GM19468 (cell line): ENCODE measurements at regions not wholly inside any gene's neighbourhood (a gene's known extent, or its start where the extent isn't known, plus 50 kb on each side); places are given as distances from the start of the nearest gene placed in this dataset.

Experiments
- ATAC-seq: cut with Tn5 transposase; IDR thresholded peaks from one replicate; pipeline ENCODE4 v1.9.1; 2021; ENCODE audit warnings: mild to moderate bottlenecking, moderate library complexity, moderate number of reproducible peaks; ENCODE audit not compliant: unreplicated experiment; ENCODE audit errors: extremely low read depth

DNA sequence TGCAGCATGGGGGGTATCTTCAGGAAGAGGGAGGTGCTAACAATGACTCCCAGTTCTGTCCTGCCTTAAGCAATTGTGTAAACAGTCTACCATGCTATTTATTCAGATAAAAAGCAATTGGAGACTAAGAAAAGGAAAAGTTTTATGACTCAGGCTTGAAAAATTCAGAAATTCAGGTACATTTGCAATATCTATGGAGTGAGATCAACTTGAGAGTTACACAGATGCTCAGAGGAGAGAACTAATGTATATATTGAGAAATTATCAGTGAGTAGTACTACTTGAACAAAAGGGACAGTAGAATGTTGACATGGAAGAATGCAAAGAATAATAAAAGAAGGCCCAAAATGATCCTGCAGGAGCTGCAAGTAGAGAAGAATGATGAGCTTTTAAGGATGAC lies 277.6 kb upstream of the DACH1 start:
- no peak for ATAC-seq

DNA sequence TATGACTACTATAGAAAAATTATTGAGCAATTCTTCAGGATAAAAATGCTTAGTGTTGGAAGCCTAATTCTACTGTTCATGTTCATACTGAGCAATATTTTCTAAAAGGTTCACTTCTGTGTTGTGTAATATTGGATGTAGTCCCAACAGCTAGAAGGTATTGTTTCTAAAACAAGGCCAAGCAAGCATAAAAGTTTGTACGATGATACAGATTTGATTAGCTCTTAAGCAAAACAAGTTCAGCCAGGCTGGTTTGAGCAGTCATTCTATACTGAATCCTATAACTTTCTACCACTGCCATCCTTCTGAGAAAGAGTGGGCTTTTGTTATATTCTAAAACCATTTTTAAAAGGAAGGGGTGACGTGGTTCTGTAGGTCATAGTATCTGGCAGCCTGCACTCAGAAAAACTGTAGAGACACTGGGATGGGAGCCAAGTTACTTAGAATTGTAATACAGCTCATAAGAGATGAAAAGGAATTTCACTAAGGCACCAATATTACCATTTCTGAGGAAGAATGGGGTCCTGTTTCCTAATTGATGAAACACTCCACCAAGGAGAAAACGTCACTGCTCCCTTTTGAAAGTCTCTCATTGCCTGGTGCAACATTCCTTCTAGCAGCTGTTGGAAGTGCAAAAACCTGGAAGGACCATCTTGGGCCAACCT lies 275.0 kb upstream of the DACH1 start:
- ATAC-seq: no peak

DNA sequence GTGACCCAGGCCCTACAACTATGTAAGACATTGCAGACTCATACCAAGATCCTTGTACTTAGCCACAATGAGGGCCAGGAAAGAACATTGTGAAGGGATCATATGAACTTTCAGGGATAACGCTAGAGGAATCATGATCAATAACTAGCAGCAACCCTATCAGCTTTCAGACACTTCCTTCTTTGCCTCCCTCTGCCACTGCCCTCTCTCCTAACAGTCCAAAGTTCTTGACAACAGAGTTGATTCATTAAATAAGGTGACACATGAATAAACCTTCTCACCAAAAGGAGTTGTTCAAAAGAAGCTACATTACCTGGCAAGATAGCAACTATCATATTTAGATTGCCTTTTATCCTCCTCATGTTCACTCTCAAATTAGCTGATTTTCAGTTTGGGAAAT lies 272.2 kb upstream of the DACH1 start:
- ATAC-seq: no peak

DNA sequence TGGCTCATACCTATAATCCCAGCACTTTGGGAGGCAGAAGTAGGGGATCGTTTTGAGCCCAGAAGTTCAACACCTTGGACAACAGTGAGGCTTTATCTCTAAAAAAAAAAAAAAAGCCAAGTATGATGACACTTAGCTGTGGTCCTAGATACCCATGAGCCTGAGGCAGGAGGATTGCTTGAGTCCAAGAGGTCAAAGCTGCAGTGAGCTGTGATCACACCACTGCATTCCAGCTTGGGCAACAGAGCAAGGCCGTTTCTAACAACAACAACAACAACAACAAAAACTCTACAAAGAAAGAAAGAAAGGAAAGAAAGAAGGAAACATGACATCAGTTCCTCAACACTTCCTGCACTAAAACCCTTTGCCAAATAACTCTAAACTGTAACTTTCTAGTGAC lies 265.1 kb upstream of the DACH1 start:
- ATAC-seq: no peak

DNA sequence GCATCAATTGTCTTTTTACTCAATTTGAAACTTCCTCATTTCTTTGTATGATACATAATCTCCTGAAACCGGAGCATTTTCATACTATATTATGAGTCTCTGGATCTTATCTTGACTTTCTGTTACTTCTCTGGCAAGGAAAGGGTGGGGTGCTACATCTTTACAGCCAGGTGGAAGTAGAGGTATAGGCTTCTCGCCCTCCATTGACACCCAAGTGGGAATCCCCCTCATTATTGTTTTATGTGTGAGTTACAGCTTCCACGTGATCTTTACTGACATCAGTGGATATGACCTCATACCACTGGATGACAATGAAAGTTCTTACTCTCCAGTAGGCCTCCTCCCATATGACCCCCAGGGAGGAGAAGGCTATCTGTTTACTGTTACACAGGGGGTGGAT lies 262.1 kb upstream of the DACH1 start:
- no peak for ATAC-seq

DNA sequence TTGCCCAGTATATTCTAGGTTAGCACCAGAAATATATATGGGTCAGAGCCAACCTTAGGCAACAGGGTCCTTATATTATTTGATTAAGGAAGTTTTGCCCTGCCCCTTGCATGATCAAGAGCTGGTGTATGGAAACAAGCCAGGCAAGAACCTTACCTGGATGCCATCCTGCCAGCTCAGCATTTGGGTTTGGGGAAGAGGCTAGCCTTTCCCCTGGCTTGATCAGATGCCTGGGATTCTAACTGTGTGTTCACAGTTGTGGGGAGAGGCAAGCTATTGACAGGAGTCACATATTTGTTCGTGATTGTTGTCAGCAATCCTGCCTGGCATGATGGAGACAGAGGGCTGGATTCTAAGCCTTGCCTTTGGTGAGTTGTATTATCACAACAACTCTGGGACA lies 260.0 kb upstream of the DACH1 start:
- ATAC-seq: no peak

DNA sequence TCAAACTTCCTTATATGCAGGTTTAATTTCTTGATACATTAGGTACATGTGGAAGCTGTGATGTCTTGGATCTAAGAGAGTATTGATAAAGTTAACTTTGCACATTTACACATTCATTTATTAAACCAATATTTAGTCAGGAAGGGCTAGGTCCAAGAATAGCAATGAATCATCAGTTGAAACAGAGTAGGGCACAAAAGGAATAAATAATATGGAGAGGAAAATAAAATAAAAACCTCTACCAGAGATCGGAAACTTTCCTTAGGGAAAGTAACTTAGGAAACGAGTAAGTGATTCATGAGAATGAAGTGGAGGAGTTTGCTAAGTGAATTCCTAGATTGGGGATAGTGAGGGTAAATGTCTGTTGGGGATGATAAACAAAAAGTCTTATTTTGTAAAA lies 259.4 kb upstream of the DACH1 start:
- no peak for ATAC-seq

DNA sequence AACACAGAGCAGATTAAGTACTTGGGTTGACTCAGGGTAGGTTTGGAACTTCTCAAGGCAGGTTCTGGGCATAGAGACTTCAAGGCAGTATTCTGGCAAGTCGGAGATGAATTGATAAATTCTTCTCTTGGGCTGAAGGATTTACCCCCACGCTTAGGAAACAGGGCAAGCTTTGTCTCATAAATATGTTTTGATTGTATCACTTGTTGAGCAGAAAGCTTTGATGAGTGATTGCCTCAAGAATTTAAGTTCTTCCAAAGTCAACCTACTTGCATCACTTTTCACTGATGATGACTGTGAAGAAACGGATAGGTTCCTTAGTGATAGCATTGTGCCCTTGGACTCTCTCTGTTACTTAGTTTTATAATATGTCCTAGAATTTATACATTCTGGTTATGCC lies 258.6 kb upstream of the DACH1 start:
- ATAC-seq: no peak

DNA sequence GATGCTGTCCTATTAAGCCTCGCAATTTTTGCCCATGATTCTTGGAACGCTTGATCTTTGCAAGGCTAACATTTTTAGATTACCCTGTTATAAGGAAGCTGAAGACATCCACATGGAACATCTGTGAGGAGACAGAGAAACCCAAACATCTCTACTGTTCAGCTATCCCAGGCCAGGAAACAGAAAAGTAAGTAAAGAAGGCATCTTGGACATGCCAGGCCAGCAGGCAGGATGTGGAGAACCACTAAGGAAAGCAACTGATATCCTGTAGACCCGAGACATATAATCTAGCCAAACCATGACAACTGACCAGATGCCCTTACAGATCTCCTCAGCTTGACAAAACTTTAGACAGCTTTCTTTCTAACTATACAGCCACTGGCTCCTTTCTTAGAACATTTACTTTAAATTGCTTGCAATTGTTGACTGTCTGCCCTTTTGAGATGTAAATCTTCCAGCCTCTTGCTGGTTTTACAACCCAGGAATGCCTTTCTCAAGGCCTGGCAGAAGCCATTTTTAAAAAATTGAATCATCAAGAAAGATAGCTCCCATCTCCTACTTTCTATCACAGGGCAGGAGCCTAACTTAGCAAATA lies 255.8 kb upstream of the DACH1 start:
- ATAC-seq: no peak

DNA sequence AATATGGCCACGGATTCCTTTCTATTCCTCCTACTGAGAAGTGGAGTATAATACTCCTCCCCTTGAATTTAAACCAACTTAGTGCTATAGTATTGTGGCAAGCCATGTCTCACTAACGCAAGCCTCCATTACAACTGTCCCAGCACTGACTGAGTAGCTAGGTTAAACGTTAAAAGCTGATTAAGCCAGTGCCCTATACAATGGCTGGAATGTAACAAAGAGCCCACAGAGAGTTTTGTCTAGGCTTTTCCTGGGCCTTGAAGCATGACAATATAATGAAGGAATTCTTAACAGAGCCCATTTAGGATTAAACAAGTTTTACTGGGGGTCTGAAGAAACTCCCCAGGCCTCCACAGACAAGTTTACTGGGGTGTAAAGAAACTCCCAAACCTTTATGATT lies 254.5 kb upstream of the DACH1 start:
- ATAC-seq: no peak

DNA sequence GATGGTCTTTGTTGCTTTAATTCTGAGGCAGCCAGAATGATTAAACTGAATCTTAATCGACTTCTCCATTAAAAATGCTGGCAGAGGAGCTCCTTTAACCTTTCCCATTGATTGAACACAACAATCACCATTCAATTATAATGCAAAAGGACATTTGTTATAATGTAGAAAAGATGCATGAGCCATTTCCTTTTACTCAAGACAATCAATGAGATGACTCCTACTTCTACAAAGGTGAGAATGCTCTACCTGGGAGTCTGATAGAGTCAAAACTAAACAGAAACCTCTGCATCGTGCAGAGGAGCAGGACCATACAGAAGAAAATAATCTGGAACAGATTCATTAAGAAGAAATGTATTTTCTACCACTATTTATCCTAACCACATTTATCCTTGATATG lies 253.6 kb upstream of the DACH1 start:
- ATAC-seq: no peak

DNA sequence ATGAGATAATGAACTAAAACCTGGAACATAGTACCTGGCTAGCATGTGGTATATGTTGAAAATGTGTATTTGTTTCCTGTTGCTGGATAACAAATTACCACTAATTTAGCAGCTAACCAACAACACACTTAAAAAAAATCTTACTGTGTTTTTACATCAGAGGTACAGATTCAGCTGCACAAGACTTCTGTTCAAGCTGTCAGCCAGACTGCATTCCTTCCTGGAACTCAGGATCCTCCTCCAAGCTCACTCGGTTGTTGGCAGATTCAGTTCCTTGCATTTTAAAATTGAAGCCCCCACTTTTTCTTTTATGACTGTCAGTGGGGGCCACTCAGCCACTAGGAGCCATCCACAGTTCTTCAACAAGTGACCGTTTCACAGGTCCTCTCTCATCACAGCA lies 246.9 kb upstream of the DACH1 start:
- no peak for ATAC-seq

DNA sequence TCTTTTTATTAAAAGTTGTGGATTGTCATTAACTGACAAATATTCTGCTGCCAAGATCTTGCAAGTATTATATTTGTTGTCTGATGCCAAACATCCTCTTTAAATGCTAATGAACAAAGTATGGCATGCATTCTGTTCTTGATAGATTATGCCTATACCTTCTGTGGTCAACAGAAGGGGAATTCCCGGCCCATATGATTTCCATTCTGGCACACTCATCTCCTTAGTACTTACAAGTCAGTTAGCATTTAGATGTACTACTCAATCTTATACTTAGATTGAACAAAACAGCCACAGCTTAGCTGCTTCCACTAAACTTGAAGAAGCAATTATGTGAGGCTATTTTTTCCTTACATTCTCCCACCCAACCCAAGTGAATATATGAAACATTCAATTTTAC lies 246.1 kb upstream of the DACH1 start:
- no peak for ATAC-seq

DNA sequence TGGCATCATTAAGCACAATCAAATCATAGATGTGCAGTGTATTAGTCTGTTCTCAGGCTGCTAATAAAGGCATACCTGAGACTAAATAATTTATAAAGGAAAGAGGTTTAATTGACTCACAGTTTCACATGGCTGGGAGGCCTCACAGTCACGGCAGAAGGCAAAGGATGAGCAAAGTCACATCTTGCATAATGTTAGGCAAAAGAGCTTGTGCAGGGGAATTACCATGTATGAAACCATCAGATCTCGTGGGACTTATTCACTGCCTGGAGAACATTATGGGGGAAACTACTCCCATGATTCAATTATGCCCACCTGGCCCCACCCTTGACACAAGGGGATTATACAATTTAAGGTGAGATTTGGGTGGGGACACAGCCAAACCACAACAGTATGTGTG lies 245.2 kb upstream of the DACH1 start:
- no peak for ATAC-seq

DNA sequence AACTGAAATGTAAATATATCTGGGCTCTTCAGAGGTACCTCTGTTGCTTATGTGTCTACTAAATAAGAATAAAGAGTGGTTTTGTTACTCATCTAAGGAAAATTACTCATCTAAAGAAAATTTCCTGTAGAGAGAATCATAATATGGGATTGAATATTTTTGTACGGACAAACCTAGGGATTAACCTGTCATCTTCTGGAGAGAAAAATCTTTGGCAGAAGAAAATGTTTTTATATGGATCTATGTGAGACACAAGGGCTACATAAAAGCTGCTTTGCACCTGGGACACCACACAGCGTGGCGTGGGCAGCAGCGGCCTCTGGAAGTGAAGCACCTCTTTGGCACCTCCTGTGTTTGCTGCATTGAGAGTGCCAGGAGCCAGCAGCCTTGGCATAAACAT lies 242.9 kb upstream of the DACH1 start:
- ATAC-seq: no peak

DNA sequence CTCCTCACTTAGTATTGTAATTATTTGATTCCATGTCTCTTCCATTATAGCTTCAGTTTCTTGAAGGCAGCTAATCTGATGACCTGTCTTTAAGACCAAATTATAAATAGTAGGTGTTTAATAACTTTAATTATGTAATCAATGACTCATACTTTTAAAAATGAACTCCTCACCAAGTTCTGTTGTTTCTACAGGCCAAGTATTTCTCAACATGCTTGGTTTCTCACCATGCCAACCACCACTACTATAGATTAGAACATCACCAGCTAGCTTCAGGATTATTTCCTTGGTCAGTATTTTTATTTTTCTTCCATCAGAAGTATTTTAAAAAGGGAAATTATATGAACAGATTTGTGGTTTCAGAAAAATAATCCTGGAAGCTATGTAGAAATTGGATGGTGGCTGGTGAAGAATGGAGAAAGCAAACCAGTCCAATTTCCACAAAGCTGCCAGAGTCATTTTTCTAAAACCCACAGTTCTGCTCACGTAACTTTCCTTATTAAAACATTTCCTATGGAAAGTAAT lies 237.7 kb upstream of the DACH1 start:
- no peak for ATAC-seq

DNA sequence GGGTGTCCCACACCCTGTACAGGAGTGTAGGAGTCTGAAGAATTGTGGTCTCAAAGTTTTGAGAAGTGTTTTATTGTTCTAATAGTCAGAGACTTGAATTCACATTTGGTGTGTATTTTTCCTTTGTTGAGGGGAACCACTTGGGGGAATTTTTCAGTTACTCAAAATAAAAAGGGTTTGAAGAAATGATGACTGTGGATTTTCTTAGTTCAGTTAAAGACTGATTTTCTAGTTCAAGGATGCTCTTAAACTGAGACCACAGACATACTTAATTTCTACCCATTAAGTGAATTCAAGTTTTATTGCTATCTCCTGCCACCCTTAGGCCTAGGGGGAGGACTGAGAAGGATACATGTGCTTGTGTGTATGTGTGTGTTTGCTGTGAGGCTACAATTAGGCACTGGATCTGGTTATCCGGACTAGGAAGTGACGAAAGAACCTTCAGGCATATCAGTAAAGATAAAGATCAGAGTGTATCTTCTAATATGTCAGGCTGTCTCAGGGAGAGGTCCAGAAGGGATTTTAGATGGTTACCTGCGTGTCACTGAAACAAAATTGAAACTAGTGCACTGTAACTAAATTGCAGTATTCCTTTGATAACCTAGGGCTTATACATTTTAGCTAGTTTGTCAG lies 234.9 kb upstream of the DACH1 start:
- no peak for ATAC-seq

DNA sequence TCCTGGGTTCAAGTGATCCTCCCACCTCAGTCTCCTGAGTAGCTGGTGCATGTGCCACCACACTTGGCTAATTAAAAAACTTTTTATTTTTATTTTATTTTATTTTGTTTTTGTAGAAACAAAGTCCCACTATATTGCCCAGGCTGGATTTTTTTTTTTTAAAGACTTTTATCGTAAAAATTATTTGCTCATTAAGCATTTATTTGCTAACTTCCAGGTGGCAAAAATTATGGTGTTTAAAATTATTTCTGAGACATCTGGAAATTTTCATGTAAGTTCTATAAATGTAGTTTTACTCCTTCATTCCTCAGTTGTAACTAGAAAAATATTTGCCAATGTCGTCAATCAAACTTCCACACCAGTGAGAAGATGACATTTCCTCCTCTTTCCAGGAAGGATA lies 233.3 kb upstream of the DACH1 start:
- ATAC-seq: no peak

DNA sequence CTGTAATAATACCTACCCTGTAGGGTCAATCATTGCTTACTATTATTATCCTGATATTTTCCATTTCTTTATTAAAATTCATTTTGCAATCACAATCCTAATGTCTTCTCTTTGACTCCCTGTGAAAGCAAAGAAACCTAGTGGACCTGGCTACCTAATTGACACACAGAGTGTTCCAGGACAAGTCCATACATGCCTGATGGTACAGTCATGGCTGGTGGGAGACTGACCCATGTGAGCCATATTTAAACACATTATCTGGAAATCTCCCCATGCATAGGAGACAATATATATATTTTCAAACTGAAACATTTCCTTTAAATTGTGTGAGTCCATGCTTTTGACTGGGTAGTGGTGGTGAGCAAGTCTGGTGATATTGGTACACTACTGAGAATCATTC lies 230.6 kb upstream of the DACH1 start:
- ATAC-seq: no peak

DNA sequence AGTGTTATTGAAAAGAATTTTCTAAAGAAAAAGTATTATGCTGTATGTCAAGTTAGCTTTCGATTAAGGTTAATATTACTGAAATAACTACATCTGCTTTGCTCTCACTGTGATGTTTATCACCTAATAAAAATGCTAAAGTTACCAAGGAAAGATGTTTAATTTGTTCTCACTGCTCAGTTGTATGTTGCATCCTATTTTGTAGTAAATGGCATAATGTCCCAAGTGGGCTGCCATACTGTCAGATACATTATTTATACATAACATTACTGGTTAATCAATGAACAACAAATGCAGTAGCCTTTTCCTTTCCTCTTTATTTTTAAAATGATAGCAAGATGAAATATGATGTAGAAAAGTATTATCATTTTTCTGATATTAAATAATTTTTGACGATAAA lies 226.3 kb upstream of the DACH1 start:
- no peak for ATAC-seq

DNA sequence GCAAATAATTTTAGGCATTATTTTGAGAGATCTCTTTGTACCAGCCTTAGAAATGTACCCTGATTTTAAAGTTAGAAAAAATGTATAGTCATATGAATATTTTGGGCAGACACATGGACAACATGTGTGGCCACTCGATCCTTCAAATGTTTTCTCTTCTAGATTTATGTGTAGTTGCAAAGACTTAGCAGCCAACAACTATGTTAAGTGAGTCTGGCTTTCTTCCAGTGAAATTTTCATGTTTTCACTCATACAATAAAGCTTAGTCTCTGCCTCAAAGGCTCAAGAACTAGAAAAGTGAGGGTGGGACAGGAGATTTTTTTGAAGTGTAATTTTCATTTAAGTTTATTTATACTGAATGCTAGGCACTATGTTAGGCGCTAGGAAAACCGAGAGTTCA lies 207.7 kb upstream of the DACH1 start:
- ATAC-seq: no peak

DNA sequence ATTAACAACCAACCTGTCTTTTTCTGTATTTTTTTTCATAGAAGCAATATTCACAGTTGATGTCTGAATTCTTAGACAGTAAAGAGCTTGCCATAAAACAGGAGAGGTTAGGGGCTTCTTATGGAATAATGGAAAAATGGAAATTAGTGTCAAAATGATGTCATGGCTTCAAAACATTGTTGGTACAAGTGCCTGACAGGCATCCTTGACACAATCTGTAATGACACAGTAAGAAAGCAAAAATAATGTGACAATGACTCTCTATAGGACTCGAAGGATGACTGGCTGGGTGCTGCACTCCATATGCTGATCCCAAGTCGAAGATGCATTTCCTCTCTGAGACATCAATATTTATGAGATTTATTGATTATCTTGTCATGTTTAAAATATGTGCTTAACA lies 205.3 kb upstream of the DACH1 start:
- ATAC-seq: no peak
